Neural progenitor cell (in vitro differentiated cells): ENCODE measurements at regions not wholly inside any gene's neighbourhood (a gene's known extent, or its start where the extent isn't known, plus 50 kb on each side); places are given as distances from the start of the nearest gene placed in this dataset.

Experiments used
- DNase-seq: peaks from one replicate; pipeline ENCODE4 v3.0.0-alpha.2; 2016; ENCODE audit warnings: low spot score
- H2AFZ ChIP-seq: fragments of 200-600 bp; sonication (generic); replicated peaks from 2 replicates; pipeline ENCODE4 v1.6.1; 2016; ENCODE audit warnings: antibody characterized with exemption
- H3F3A ChIP-seq: fragments of 200-600 bp; sonication (generic); 2 replicates; pipeline ENCODE4 v1.6.1; 2016; ENCODE audit warnings: antibody characterized with exemption, low read depth
- H3K27ac ChIP-seq: fragments of 200-600 bp; sonication (generic); 2 replicates; pipeline ENCODE4 v1.5.1; 2016; ENCODE audit warnings: mild to moderate bottlenecking
- H3K27me3 ChIP-seq: fragments of 200-600 bp; sonication (generic); 2 replicates; pipeline ENCODE4 v1.6.1; 2016; ENCODE audit warnings: mild to moderate bottlenecking, moderate library complexity
- H3K36me3 ChIP-seq: fragments of 200-600 bp; sonication (generic); 2 replicates; pipeline ENCODE4 v1.5.1; 2016
- H3K4me1 ChIP-seq: fragments of 200-600 bp; sonication (generic); 2 replicates; pipeline ENCODE4 v1.6.1; 2016; ENCODE audit warnings: mixed run types
- H3K4me2 ChIP-seq: fragments of 200-600 bp; sonication (generic); 2 replicates; pipeline ENCODE4 v1.6.1; 2016
- H3K4me3 ChIP-seq: fragments of 200-600 bp; sonication (generic); 2 replicates; pipeline ENCODE4 v1.5.1; 2016
- H3K79me2 ChIP-seq: fragments of 200-600 bp; sonication (generic); 2 replicates; pipeline ENCODE4 v1.6.1; 2016; ENCODE audit warnings: low read depth
- H3K9ac ChIP-seq: fragments of 200-600 bp; sonication (generic); 2 replicates; pipeline ENCODE4 v1.6.1; 2016
- H3K9me3 ChIP-seq: fragments of 200-600 bp; sonication (generic); 2 replicates; pipeline ENCODE4 v1.5.1; 2016; ENCODE audit warnings: low read depth
- H4K20me1 ChIP-seq: fragments of 200-600 bp; sonication (generic); 2 replicates; pipeline ENCODE4 v1.6.1; 2016; ENCODE audit warnings: low read depth
- H3K27ac Mint-ChIP-seq: 3 replicates; pipeline ENCODE4 v1.8.0; 2021; ENCODE audit warnings: mixed read lengths
- H3K27me3 Mint-ChIP-seq: 2 replicates; pipeline ENCODE4 v1.8.0; 2022; ENCODE audit warnings: low read depth, mild to moderate bottlenecking, inconsistent platforms, moderate library complexity, mixed read lengths; ENCODE audit not compliant: insufficient read depth
- H3K36me3 Mint-ChIP-seq: 3 replicates; pipeline ENCODE4 v1.8.0; 2021; ENCODE audit warnings: mixed read lengths
- H3K4me1 Mint-ChIP-seq: 3 replicates; pipeline ENCODE4 v1.8.0; 2021; ENCODE audit warnings: mixed read lengths
- H3K4me3 Mint-ChIP-seq: 3 replicates; pipeline ENCODE4 v1.8.0; 2021; ENCODE audit warnings: mild to moderate bottlenecking, moderate library complexity, mixed read lengths
- H3K9me3 Mint-ChIP-seq: 3 replicates; pipeline ENCODE4 v1.8.0; 2020; ENCODE audit warnings: mixed read lengths
- EZH2 ChIP-seq: fragments of 200-600 bp; sonication (generic); IDR thresholded peaks from 2 replicates; pipeline ENCODE4 v1.6.1; 2017; ENCODE audit warnings: antibody characterized with exemption, mild to moderate bottlenecking, moderate library complexity
- EZH2phosphoT487 ChIP-seq: fragments of 200-600 bp; sonication (generic); IDR thresholded peaks from 2 replicates; pipeline ENCODE4 v1.6.1; 2017; ENCODE audit warnings: antibody characterized with exemption
- TF ChIP-seq, protein P1 (sequence below): fragments of 200-600 bp; sonication (generic); IDR thresholded peaks from 2 replicates; pipeline ENCODE4 v1.5.1; 2017; ENCODE audit warnings: antibody characterized with exemption, mild to moderate bottlenecking

DNA sequence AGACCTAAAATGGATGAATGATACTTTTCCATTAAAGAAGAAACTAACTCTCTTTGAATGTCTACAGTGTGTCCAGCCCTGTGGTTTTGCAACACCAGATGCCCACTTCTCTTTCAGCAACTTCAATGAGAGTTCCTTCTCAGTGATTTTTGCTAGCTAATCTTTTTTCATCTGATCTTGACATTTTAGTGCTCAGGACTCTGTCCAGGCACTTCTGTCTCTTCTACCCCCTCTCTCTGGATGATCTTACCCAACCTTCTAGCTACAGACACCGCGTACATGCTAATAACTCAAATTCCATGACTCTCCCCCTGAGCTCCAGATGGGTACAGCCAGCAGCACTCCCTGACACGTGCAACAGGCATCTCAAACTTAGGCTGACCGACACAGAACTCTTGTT is 161.1 kb upstream of the FOXN3 start:
- no peak overlapping the region for H3K27ac ChIP-seq
- no peaks in the 10 kb centered on the region for H3K27me3 ChIP-seq
- H3F3A ChIP-seq, result no peaks in the 10 kb centered on the region
- no peaks in the 10 kb centered on the region for H4K20me1 ChIP-seq
- TF ChIP-seq, protein P1, sequence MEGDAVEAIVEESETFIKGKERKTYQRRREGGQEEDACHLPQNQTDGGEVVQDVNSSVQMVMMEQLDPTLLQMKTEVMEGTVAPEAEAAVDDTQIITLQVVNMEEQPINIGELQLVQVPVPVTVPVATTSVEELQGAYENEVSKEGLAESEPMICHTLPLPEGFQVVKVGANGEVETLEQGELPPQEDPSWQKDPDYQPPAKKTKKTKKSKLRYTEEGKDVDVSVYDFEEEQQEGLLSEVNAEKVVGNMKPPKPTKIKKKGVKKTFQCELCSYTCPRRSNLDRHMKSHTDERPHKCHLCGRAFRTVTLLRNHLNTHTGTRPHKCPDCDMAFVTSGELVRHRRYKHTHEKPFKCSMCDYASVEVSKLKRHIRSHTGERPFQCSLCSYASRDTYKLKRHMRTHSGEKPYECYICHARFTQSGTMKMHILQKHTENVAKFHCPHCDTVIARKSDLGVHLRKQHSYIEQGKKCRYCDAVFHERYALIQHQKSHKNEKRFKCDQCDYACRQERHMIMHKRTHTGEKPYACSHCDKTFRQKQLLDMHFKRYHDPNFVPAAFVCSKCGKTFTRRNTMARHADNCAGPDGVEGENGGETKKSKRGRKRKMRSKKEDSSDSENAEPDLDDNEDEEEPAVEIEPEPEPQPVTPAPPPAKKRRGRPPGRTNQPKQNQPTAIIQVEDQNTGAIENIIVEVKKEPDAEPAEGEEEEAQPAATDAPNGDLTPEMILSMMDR, result no peak
- no peak for TF ChIP-seq EZH2
- no peak for TF ChIP-seq EZH2phosphoT487
- no peaks in the 10 kb centered on the region for H3K79me2 ChIP-seq
- H3K9me3 Mint-ChIP-seq, result peaks cover 2% of the 10 kb centered on the region
- no peak for DNase-seq
- H3K27ac Mint-ChIP-seq, result peak overlapping the region; percentile 6
- no peak overlapping the region for H3K9ac ChIP-seq
- peaks cover 37% of the 10 kb centered on the region for H3K4me1 ChIP-seq
- no peaks in the 10 kb centered on the region for H3K36me3 ChIP-seq
- H3K4me2 ChIP-seq, result no peak overlapping the region
- H3K4me3 Mint-ChIP-seq, result no peak overlapping the region
- peaks cover 14% of the 10 kb centered on the region for H3K4me1 Mint-ChIP-seq
- H3K36me3 Mint-ChIP-seq, result no peaks in the 10 kb centered on the region
- no peak overlapping the region for H3K4me3 ChIP-seq
- H3K27me3 Mint-ChIP-seq, result no peaks in the 10 kb centered on the region
- no peaks in the 10 kb centered on the region for H3K9me3 ChIP-seq
- no peak overlapping the region for H2AFZ ChIP-seq

DNA sequence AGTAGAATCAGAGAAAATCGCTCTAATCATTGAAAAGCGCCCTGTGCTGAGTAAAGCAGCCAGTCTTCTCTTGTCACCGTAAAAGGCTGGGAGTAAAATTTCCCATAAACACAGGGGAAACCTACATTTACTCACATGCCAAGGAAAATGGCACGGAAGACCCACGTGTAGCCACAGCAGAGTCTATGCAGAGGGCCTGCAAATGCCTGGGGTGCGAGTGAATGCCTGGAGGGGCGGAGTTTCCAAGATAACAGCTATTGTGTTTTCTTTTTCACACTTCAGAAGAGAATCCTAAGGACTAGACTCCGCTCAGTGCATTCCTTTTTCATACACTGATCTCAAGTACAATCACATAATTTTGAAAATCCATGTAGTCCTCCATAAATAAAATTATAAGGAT is 159.9 kb upstream of the FOXN3 start:
- H3F3A ChIP-seq, result no peaks in the 10 kb centered on the region
- TF ChIP-seq EZH2phosphoT487 (no peak), EZH2 (no peak)
- TF ChIP-seq, protein P1, result no peak
- H4K20me1 ChIP-seq, result no peaks in the 10 kb centered on the region
- H3K79me2 ChIP-seq, result no peaks in the 10 kb centered on the region
- peak overlapping the region; percentile 68 for H3K4me2 ChIP-seq
- peaks cover 37% of the 10 kb centered on the region for H3K4me1 ChIP-seq
- H3K36me3 ChIP-seq, result no peaks in the 10 kb centered on the region
- peak; percentile 62 for DNase-seq
- no peak overlapping the region for H3K27ac ChIP-seq
- H3K9me3 ChIP-seq, result no peaks in the 10 kb centered on the region
- no peak overlapping the region for H3K27ac Mint-ChIP-seq
- H3K4me3 ChIP-seq, result peak overlapping the region; percentile 16
- peak overlapping the region; percentile 21 for H2AFZ ChIP-seq
- no peaks in the 10 kb centered on the region for H3K36me3 Mint-ChIP-seq
- H3K27me3 ChIP-seq, result no peaks in the 10 kb centered on the region
- H3K9ac ChIP-seq, result no peak overlapping the region
- peaks cover under 1% of the 10 kb centered on the region for H3K9me3 Mint-ChIP-seq
- no peak overlapping the region for H3K4me3 Mint-ChIP-seq
- no peaks in the 10 kb centered on the region for H3K27me3 Mint-ChIP-seq
- peaks cover 14% of the 10 kb centered on the region for H3K4me1 Mint-ChIP-seq

DNA sequence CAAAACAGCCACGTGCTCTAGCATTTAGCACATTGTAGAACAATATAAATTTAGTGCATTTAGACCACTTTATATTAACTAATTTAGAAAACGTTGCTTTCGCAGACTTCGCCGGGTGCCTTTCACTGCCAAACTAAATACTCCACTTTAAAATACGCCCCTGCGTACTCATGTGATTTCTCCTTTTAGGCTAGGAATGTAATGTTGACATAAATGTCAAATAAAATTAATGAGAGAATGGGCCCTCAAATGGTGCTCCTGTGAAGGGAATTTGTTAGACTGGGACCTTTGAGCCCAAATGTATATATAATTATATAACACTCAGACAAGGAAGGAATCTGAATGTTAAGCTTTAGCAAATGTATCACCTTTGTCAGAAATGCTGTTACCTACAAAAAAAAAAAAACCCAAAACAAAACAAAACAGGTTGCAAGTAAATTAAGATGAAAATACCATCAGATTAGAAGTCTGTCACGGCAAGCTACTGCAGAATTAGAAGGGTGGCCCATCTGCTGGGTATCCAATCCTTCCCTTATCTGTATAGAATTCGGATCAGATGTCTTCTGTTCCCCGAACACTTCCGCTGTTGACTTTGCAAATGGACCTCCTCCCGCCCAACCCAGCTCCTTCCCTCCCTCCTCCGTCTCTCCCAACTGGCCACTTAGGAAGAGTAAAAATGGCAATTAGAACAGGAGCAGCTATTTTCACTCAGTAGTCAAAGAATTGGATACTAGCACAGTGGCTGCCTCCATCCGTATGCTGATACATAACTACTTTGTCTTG is 159.3 kb upstream of the FOXN3 start:
- H3K9ac ChIP-seq, result no peak overlapping the region
- H3K36me3 Mint-ChIP-seq, result no peaks in the 10 kb centered on the region
- no peaks in the 10 kb centered on the region for H4K20me1 ChIP-seq
- no peaks in the 10 kb centered on the region for H3K79me2 ChIP-seq
- no peaks in the 10 kb centered on the region for H3K9me3 Mint-ChIP-seq
- H3K27me3 ChIP-seq, result no peaks in the 10 kb centered on the region
- TF ChIP-seq, protein P1, result no peak
- TF ChIP-seq EZH2 (no peak), EZH2phosphoT487 (no peak)
- peak overlapping the region; percentile 68 for H3K4me2 ChIP-seq
- H3K9me3 ChIP-seq, result no peaks in the 10 kb centered on the region
- H3K4me3 ChIP-seq, result peak overlapping the region; percentile 16
- no peaks in the 10 kb centered on the region for H3K36me3 ChIP-seq
- peak; percentile 11 for DNase-seq
- no peaks in the 10 kb centered on the region for H3F3A ChIP-seq
- H3K27ac Mint-ChIP-seq, result no peak overlapping the region
- H3K27ac ChIP-seq, result no peak overlapping the region
- peaks cover 14% of the 10 kb centered on the region for H3K4me1 Mint-ChIP-seq
- H2AFZ ChIP-seq, result peak overlapping the region; percentile 21
- H3K27me3 Mint-ChIP-seq, result no peaks in the 10 kb centered on the region
- H3K4me1 ChIP-seq, result peaks cover 37% of the 10 kb centered on the region
- H3K4me3 Mint-ChIP-seq, result no peak overlapping the region
